DMS153 treated with DMSO at 0.1 percent for 48 hours (cell line): ENCODE measurements at regions not wholly inside any gene's neighbourhood (a gene's known extent, or its start where the extent isn't known, plus 50 kb on each side); places are given as distances from the start of the nearest gene placed in this dataset.
"Not testable (repeated sequence)": the region's sequence is repeated elsewhere in the genome, so short reads cannot be mapped to it uniquely, and the experiment has no call there.

Experiments
- DNase-seq: peaks from one replicate; lab custom pipeline; 2025; ENCODE audit not compliant: unreplicated experiment; lab: John Stamatoyannopoulos, UW

DNA sequence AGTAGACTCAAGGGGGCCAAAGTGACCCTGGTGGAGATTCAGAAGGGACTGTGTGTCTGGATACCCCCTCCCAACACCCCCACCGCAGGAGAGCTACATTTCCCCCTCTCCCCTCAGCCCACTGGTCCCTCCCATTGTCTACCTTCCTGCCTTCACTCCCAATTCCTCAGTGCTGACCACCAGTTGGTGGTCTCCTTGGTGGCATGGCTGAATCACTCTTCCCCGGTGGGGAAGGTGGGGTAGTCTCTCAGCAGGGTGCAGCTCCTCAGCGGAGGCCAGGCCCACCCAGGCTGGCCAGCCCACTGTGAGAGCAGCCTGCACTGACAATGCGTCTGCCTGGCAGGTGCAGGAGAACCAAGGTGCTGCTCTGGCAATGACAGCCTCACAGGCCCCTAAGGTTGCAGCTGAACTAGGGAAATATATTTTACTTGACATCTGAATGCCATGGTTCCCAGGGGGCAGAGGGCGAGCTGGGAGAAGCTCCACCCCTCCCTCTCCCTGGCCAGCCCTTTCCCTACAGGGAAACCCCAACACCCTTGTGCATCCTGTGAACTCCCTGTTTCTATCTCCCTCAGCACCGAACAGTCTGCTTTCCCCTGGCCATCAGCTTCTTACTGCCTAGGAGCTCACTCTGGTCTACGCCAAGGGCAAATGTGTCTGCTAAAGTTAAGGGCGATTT is 62.6 kb upstream of the PAX8 start:
- DNase-seq, result no peak

DNA sequence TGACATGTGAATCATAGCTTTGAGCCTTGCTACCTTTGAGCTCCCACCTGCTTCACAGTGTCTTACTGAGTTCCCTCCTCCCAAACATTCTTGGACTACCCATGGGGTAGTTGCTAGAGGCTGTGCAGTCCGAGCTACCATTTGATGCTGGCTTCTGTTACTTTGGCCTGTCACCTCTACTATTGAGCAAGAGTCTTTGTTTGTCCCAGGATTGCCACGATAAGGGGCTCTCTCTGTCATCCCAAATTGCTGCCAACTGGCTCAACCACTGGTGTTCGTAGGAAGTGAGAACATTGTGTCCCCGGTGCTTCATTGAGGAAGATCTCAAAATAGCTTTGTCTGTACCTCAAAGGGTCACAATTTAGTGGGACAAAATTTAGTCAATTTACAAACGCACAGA is 59.1 kb upstream of the PAX8 start:
- DNase-seq, result no peak

DNA sequence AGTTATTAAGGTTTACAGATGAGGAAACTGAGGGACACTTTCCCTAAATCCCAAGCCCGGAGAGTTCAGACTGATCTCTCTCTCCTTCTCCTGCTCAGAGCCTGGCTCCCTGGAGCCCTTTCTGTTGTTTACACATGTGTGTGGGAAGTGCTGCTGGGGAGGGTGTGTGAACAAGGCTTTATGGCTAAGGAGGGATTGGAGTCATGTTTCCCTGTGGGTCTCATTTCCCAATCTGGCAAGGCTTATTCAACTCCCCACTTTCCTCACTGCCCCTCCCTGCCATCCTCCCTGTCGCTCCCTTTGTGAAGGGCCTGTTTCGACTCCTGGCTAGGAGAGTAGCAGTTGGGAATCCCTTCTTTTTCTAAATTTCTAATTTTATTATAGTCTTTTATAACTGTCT is 57.3 kb upstream of the PAX8 start:
- DNase-seq, result peak; percentile 31

DNA sequence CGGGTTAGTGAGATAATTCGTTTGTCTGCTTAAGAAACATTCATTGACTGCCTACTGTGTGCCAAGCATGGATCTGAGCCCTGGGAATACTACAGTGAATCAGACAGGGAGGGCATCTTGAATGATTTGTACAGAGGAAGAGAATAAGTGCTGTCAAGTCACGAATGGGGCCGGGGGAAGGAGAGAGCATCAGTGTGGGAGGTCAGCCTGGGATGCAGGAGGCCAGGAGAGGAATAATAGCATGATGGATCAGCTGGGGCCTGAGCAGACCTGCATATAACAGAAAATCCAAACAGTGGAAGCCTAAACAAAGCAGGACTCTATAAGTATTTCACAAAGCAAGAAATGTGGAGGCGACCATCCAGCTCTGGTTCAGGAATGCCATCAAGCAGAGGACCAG is 55.4 kb upstream of the PAX8 start:
- DNase-seq, result no peak

DNA sequence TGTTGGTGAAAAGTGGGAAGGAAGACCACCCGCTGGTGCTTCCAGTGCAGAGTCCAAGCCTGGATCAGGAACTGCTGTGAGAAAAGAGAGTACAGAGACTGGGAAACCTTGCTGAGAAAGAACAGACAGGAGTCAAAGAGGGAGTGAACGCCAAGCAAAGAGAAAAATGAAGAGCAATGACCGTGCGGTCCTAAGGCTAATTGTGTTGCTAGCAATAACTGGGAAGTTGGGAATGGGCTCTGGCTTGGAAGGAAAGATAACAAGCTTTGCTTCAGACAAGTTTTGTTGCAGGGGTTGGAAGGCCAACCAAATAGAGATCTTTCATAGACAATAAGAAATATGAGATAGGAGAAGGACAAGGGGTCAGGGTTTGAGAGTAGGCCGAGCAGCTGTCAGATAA is 55.0 kb upstream of the PAX8 start:
- not testable (repeated sequence) for DNase-seq

DNA sequence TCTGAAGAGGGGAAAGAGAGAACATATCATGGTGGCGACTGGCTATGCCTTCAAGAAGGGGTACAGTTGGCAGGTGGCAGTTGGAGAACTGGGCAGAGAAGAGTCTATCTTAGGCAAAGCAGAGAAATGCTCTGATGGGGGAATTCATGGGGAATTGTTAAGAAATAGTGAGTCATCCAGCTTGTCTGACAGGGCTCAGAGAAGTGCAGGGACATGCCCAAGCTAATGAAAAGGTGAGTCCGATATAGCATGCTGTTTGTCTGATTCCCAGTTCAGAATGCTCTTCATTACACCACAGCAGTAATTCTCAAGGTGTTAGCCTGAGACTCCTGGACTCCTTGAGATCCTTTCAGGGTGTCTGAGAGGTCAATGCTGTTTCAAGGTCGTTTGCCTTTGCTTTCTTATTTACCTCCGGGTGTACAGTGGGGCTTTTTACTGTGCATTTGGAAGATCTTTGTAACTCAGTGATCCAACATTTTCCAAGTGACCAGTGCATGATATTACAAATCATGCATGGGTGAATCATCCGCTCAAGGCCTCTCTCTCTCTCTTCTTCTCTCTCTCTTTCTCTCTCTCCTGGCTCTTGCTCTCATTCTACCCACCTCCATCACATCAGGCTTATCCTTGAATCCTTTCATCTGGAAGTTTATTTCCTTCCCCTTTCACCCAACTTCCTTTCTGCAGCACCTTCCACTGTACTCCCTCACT is 51.5 kb upstream of the PAX8 start:
- not testable (repeated sequence) for DNase-seq

DNA sequence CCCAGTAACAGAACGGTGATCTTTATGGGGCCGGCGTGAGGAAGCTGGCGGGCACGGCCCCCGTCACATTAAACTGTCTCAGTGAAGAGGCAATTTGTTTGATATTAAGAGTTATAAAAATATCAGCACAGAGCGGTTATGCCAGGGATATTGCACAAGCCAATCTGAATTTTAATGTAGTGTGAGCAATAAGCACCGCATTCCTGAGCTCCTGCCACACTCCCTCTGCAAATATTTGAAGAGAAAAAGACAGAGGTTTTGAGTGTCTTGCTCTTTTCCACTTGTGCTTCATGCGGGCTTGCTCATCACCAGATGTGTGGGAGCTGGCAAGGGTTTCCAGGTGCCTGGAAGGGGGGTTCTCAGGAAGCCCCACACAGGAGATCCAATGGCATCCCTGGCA is 50.3 kb upstream of the PAX8 start:
- not testable (repeated sequence) for DNase-seq

DNA sequence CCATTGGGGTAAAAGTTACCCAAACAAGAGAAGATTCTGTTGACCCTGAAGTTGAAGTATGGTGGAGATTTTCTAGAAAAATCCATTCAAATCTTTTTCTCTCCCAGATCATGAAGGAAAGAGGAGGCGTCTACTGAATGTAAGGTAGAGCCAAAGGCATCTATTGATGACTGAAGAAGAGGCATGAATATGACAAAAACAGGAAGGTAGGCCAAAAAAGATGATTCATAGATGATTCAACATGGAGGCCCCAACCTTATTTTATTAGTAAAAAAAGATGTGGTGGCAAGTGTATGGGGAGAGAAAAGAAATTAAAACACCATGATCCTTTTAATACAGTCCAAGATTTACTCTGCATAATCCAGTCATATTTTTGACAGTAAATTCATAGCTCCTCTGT is 49.9 kb upstream of the PAX8 start:
- not testable (repeated sequence) for DNase-seq
